ENCODE measurements at regions not wholly inside any gene's neighbourhood (a gene's known extent, or its start where the extent isn't known, plus 50 kb on each side); places are given as distances from the start of the nearest gene placed in this dataset.

DNA sequence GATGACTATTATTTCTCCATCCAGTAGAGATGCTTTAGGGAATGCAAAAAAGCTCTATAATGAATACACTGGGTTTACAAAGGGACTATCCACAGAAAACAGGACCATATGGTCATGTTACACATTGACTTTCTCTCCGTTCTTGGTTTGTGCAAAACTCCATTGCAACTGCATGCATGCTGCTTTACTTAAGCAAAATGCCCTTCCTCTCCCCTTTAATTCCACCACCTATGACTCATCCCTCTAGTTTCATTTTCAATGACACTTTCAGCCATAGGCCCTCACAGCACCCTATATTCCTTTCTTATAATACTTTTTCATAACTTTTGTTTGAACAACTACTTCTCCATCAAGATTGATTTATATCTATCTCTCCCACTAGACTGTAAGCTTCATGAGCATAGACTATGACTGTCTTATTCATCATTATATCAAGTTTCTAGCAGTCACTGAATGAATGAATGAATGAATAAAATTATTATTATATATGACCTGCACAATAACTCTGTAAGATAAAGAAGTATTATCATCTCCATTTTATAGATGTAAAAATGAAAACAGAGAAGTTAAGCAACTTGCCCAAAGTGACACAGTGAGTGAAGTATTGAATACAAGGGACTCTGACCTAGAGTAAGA, 248.9 kb downstream of the PLPP3 start:
- Histone ChIP-seq H3K27me3 (ENCODE audit: control insufficient read depth, insufficient read depth, low read length) (no peaks in the 10 kb centered on the region), H3K27ac (ENCODE audit: low read depth, low read length) (no peak overlapping the region), H3K4me3 (ENCODE audit: low read depth, low read length) (no peak overlapping the region), H3K9me3 (ENCODE audit: control insufficient read depth, insufficient read depth, low read length) (no peaks in the 10 kb centered on the region)
- ChIA-PET POLR2A (no interaction called here), CTCF (interaction anchor here (1.1 kb wide), 1 partner anchor 246 kb away, joined by 3 read pairs; no protein-coding TSS in a partner anchor)
- DNase-seq (ENCODE audit: low read depth, low spot score), result peak; percentile 48
- no peak for TF ChIP-seq CTCF (IDR thresholded peaks at IDR 0.05; ENCODE audit: low read depth, low read length)

DNA sequence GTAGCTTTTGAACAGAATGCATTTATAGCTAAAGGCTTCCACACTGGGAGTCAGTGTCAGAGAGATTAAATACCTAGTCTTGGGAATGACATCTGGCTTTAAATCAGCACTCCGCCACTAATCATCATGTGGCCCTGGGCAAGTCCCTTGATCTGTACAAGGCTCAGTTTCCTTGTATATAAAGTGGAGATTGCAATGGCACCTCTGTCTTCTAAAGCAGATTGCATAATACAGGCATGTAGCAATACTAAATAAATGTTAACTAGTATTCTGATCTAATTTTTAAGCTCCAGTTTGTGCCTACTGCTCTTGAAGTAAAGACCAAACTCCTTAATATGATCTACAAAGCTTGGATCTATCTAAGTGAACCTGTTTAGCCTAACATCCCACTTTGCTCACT, 249.4 kb downstream of the PLPP3 start:
- TF ChIP-seq CTCF (IDR thresholded peaks at IDR 0.05; ENCODE audit: low read depth, low read length), result no peak
- Histone ChIP-seq H3K27ac (ENCODE audit: low read depth, low read length) (no peak overlapping the region), H3K4me3 (ENCODE audit: low read depth, low read length) (no peak overlapping the region), H3K9me3 (ENCODE audit: control insufficient read depth, insufficient read depth, low read length) (no peaks in the 10 kb centered on the region), H3K27me3 (ENCODE audit: control insufficient read depth, insufficient read depth, low read length) (no peaks in the 10 kb centered on the region)
- no peak for DNase-seq (ENCODE audit: low read depth, low spot score)
- ChIA-PET POLR2A (no interaction called here), CTCF (interaction anchor here (1.1 kb wide), 1 partner anchor 247 kb away, joined by 3 read pairs; no protein-coding TSS in a partner anchor)

GRCh38 chr1:56327195-56327594, 252.2 kb downstream of the PLPP3 start:
- ChIA-PET CTCF (no interaction called here), POLR2A (no interaction called here)
- DNase-seq (ENCODE audit: low read depth, low spot score), result no peak
- TF ChIP-seq CTCF (IDR thresholded peaks at IDR 0.05; ENCODE audit: low read depth, low read length), result no peak
- no peaks in the 10 kb centered on the region for H3K9me3 ChIP-seq (ENCODE audit: control insufficient read depth, insufficient read depth, low read length)
- H3K27me3 ChIP-seq (ENCODE audit: control insufficient read depth, insufficient read depth, low read length), result no peaks in the 10 kb centered on the region
- no peak overlapping the region for H3K27ac ChIP-seq (ENCODE audit: low read depth, low read length)
- no peak overlapping the region for H3K4me3 ChIP-seq (ENCODE audit: low read depth, low read length)

DNA sequence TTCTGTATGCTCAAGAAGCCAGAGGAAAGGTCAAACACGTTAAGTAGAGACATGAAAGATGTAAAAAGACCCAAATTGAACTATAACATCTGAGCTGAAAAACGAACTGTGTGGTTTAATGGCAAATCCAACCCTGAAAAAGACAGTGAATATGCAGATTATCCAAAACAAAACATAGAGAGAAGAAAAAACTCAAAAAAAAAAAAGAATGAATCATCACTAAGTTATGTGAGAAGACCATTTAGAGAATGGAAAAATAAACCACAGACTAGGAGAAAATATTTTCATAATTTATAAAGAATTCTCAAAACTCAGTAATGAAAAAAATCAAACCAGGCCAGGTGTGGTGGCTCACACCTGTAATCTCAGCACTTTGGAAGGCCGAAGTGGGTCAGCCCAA, 253.3 kb downstream of the PLPP3 start:
- no peak overlapping the region for H3K27ac ChIP-seq (ENCODE audit: low read depth, low read length)
- DNase-seq (ENCODE audit: low read depth, low spot score), result no peak
- no peaks in the 10 kb centered on the region for H3K27me3 ChIP-seq (ENCODE audit: control insufficient read depth, insufficient read depth, low read length)
- no peaks in the 10 kb centered on the region for H3K9me3 ChIP-seq (ENCODE audit: control insufficient read depth, insufficient read depth, low read length)
- ChIA-PET POLR2A (interaction anchor here (0.7 kb wide), 2 partner anchors 158 to 286 kb away, joined by 3 to 4 read pairs; no protein-coding TSS in a partner anchor), CTCF (interaction anchor here (0.6 kb wide), 1 partner anchor 275 kb away, joined by 3 read pairs; no protein-coding TSS in a partner anchor)
- no peak for TF ChIP-seq CTCF (IDR thresholded peaks at IDR 0.05; ENCODE audit: low read depth, low read length)
- no peak overlapping the region for H3K4me3 ChIP-seq (ENCODE audit: low read depth, low read length)

DNA sequence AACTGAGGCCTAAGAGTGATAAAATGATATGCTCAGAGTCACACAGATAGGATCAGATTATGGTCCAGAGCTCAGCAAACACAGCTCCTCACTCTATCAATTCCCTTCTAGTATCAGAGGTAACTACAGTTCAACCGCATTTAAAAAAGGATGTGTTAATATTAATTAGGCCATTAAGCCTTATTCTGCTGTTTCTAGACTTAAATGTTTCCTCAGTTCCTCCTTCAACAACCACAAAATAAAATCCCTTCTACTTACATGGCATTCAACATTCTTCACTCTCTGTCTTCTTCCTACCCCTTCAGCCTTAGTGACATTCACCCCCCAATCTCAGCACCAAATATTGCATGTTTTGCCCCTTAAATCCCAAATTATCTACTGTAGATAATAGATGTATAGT, 254.9 kb downstream of the PLPP3 start:
- POLR2A ChIA-PET, result no interaction called here
- Histone ChIP-seq H3K9me3 (ENCODE audit: control insufficient read depth, insufficient read depth, low read length) (no peaks in the 10 kb centered on the region), H3K27ac (ENCODE audit: low read depth, low read length) (no peak overlapping the region), H3K27me3 (ENCODE audit: control insufficient read depth, insufficient read depth, low read length) (no peaks in the 10 kb centered on the region), H3K4me3 (ENCODE audit: low read depth, low read length) (no peak overlapping the region)
- no peak for TF ChIP-seq CTCF (IDR thresholded peaks at IDR 0.05; ENCODE audit: low read depth, low read length)
- CTCF ChIA-PET, result no interaction called here
- no peak for DNase-seq (ENCODE audit: low read depth, low spot score)
